ENCODE measurements at regions not wholly inside any gene's neighbourhood (a gene's known extent, or its start where the extent isn't known, plus 50 kb on each side); places are given as distances from the start of the nearest gene placed in this dataset.

- Histone ChIP-seq H3K9ac (ENCODE audit: low read length) (no peak overlapping the region), H3K4me2 (ENCODE audit: low read depth, low read length) (no peak overlapping the region), H3K4me1 (ENCODE audit: low read length) (no peaks in the 10 kb centered on the region), H3F3A (ENCODE audit: insufficient read depth, low read length) (no peaks in the 10 kb centered on the region), H4K20me1 (ENCODE audit: insufficient read depth, low read length) (no peaks in the 10 kb centered on the region), H3K27me3 (replicated peaks; ENCODE audit: insufficient read depth, low read length) (peaks cover 28% of the 10 kb centered on the region), H3K4me3 (ENCODE audit: low read length) (no peak overlapping the region), H3K36me3 (replicated peaks; ENCODE audit: insufficient read depth, low read length) (no peaks in the 10 kb centered on the region), H3K79me2 (ENCODE audit: low read length) (no peaks in the 10 kb centered on the region), H2AFZ (ENCODE audit: low read length) (no peak overlapping the region), H3K9me2 (replicated peaks; ENCODE audit: insufficient read depth, low read length) (no peaks in the 10 kb centered on the region), H3K9me3 (replicated peaks; ENCODE audit: insufficient read depth, low read length) (no peaks in the 10 kb centered on the region), H3K27ac (ENCODE audit: low read length) (no peak overlapping the region)
- TF ChIP-seq EZH2phosphoT487 (IDR thresholded peaks at IDR 0.05; ENCODE audit: low read length) (no peak), CTCF (IDR thresholded peaks at IDR 0.05; ENCODE audit: low read length) (no peak), EZH2 (optimal IDR thresholded peaks at IDR 0.05; ENCODE audit: low read depth, low read length) (no peak)
- DNase-seq = no peak
These were observed 390.3 kb upstream of the ZNF507 start for GRCh38 chr19:31955061-31955460.

GRCh38 chr19:31955884-31956283 is 389.5 kb upstream of the ZNF507 start:
- DNase-seq = no peak
- no peak overlapping the region for H3K9ac ChIP-seq (ENCODE audit: low read length)
- H3K9me3 ChIP-seq (replicated peaks; ENCODE audit: insufficient read depth, low read length) = no peaks in the 10 kb centered on the region
- no peaks in the 10 kb centered on the region for H3K36me3 ChIP-seq (replicated peaks; ENCODE audit: insufficient read depth, low read length)
- no peak overlapping the region for H3K27ac ChIP-seq (ENCODE audit: low read length)
- H3K27me3 ChIP-seq (replicated peaks; ENCODE audit: insufficient read depth, low read length) = peaks cover 26% of the 10 kb centered on the region
- no peak overlapping the region for H2AFZ ChIP-seq (ENCODE audit: low read length)
- no peak for TF ChIP-seq CTCF (IDR thresholded peaks at IDR 0.05; ENCODE audit: low read length)
- TF ChIP-seq EZH2 (optimal IDR thresholded peaks at IDR 0.05; ENCODE audit: low read depth, low read length) = no peak
- no peak for TF ChIP-seq EZH2phosphoT487 (IDR thresholded peaks at IDR 0.05; ENCODE audit: low read length)
- no peak overlapping the region for H3K4me3 ChIP-seq (ENCODE audit: low read length)
- H3K79me2 ChIP-seq (ENCODE audit: low read length) = no peaks in the 10 kb centered on the region
- no peaks in the 10 kb centered on the region for H3K9me2 ChIP-seq (replicated peaks; ENCODE audit: insufficient read depth, low read length)
- no peak overlapping the region for H3K4me2 ChIP-seq (ENCODE audit: low read depth, low read length)
- H4K20me1 ChIP-seq (ENCODE audit: insufficient read depth, low read length) = no peaks in the 10 kb centered on the region
- no peaks in the 10 kb centered on the region for H3F3A ChIP-seq (ENCODE audit: insufficient read depth, low read length)
- no peaks in the 10 kb centered on the region for H3K4me1 ChIP-seq (ENCODE audit: low read length)

DNA sequence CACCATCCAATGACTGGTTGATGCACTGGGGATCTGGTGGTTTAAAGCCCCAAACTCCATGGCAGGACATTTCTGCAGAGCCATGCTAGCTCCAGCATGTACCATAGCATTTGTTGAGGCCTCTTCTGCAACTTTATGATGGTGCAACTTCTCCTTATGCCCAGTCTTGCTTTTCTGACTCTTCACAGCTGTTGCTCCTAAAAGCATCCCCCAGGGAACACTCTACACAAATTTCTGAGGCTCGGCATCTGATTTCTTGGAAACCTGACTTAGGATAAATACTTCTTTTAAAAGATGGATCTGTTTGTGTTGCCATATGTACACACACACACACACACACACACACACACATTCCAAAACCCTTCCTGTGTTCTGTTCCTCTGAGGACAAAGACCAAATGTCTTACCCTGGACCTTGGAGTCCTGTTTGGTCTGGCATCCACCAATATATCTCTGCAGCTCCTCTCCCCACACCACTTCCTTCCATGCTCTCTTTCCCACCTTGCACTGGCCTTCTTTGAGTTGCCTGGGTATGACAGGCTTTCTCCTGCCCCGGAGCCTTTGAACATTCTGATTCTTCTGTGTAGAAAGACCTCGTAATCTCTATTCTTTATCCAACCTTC is 388.5 kb upstream of the ZNF507 start:
- no peaks in the 10 kb centered on the region for H3K4me1 ChIP-seq (ENCODE audit: low read length)
- TF ChIP-seq EZH2phosphoT487 (IDR thresholded peaks at IDR 0.05; ENCODE audit: low read length) = no peak
- no peak for TF ChIP-seq CTCF (IDR thresholded peaks at IDR 0.05; ENCODE audit: low read length)
- TF ChIP-seq EZH2 (optimal IDR thresholded peaks at IDR 0.05; ENCODE audit: low read depth, low read length) = no peak

More for the DNA sequence above, 388.5 kb upstream of the ZNF507 start:
- H3K9me3 ChIP-seq (replicated peaks; ENCODE audit: insufficient read depth, low read length) = no peaks in the 10 kb centered on the region
- no peaks in the 10 kb centered on the region for H4K20me1 ChIP-seq (ENCODE audit: insufficient read depth, low read length)
- H3K9ac ChIP-seq (ENCODE audit: low read length) = no peak overlapping the region
- H3K27ac ChIP-seq (ENCODE audit: low read length) = no peak overlapping the region
- H3K9me2 ChIP-seq (replicated peaks; ENCODE audit: insufficient read depth, low read length) = no peaks in the 10 kb centered on the region
- no peaks in the 10 kb centered on the region for H3K79me2 ChIP-seq (ENCODE audit: low read length)
- no peaks in the 10 kb centered on the region for H3K36me3 ChIP-seq (replicated peaks; ENCODE audit: insufficient read depth, low read length)
- no peak overlapping the region for H3K4me2 ChIP-seq (ENCODE audit: low read depth, low read length)
- no peak for DNase-seq
- H2AFZ ChIP-seq (ENCODE audit: low read length) = no peak overlapping the region
- H3K27me3 ChIP-seq (replicated peaks; ENCODE audit: insufficient read depth, low read length) = peaks cover 32% of the 10 kb centered on the region
- no peak overlapping the region for H3K4me3 ChIP-seq (ENCODE audit: low read length)
- H3F3A ChIP-seq (ENCODE audit: insufficient read depth, low read length) = no peaks in the 10 kb centered on the region

Measured in MM.1S (cell line).